Calu3 (cell line): ENCODE measurements at regions not wholly inside any gene's neighbourhood (a gene's known extent, or its start where the extent isn't known, plus 50 kb on each side); places are given as distances from the start of the nearest gene placed in this dataset.

Experiments used
- BruUV-seq: library from RNA; stranded (reverse); fragments of 400-500 nt; replicated peaks from 2 replicates; lab custom pipeline; 2021; lab: Mats Ljungman, UMichigan
- CTCF ChIA-PET: fragments of 300-600 bp; sonication (Branson Sonifier 250); formaldehyde crosslinking; loops from one replicate; lab custom pipeline; 2022; ENCODE audit warnings: antibody characterized with exemption; lab: Charles Lee
- DNase-seq: peaks from one replicate; pipeline ENCODE4 v3.0.0; 2022
- H3K27ac Mint-ChIP-seq: one replicate; pipeline ENCODE4 v1.8.0; 2022; ENCODE audit warnings: mixed read lengths; ENCODE audit not compliant: unreplicated experiment
- H3K27me3 Mint-ChIP-seq: one replicate; pipeline ENCODE4 v1.8.0; 2022; ENCODE audit warnings: mixed read lengths; ENCODE audit not compliant: unreplicated experiment
- H3K36me3 Mint-ChIP-seq: one replicate; pipeline ENCODE4 v1.8.0; 2022; ENCODE audit warnings: mild to moderate bottlenecking, moderate library complexity, mixed read lengths; ENCODE audit not compliant: insufficient read depth, unreplicated experiment
- H3K4me1 Mint-ChIP-seq: one replicate; pipeline ENCODE4 v1.8.0; 2022; ENCODE audit warnings: mild to moderate bottlenecking, low read depth, mixed read lengths; ENCODE audit not compliant: unreplicated experiment
- H3K4me3 Mint-ChIP-seq: one replicate; pipeline ENCODE4 v1.8.0; 2022; ENCODE audit warnings: mild to moderate bottlenecking, low read depth, moderate library complexity, mixed read lengths; ENCODE audit not compliant: unreplicated experiment
- H3K9me3 Mint-ChIP-seq: one replicate; pipeline ENCODE4 v1.8.0; 2022; ENCODE audit warnings: low read depth, mixed read lengths; ENCODE audit not compliant: unreplicated experiment
- CTCF ChIP-seq: fragments of 200-600 bp; IDR thresholded peaks from one replicate; pipeline ENCODE4 v1.8.0; 2022; ENCODE audit warnings: antibody characterized with exemption; ENCODE audit not compliant: unreplicated experiment
- intact Hi-C: fragments of 100-400 bp; cut with micrococcal nuclease; formaldehyde crosslinking; loops from one replicate; pipeline ENCODE4 v1.10.0; 2022; ENCODE audit not compliant: unreplicated experiment

- Mint-ChIP-seq H3K9me3 (no peaks in the 10 kb centered on the region), H3K4me3 (no peak overlapping the region), H3K27me3 (no peaks in the 10 kb centered on the region), H3K27ac (no peak overlapping the region), H3K4me1 (no peaks in the 10 kb centered on the region), H3K36me3 (no peaks in the 10 kb centered on the region)
- intact Hi-C loops = no loop called here
- no peak for DNase-seq
- CTCF ChIA-PET = no interaction called here
- BruUV-seq = no TSS peak
- no peak for TF ChIP-seq CTCF
These were observed 500.7 kb upstream of the GBE1 start for GRCh38 chr3:82262193-82262592.

GRCh38 chr3:82261637-82262036, 500.2 kb upstream of the GBE1 start:
- Mint-ChIP-seq H3K9me3 (no peaks in the 10 kb centered on the region), H3K27ac (no peak overlapping the region), H3K27me3 (no peaks in the 10 kb centered on the region), H3K4me3 (no peak overlapping the region), H3K36me3 (no peaks in the 10 kb centered on the region), H3K4me1 (no peaks in the 10 kb centered on the region)
- CTCF ChIA-PET = no interaction called here
- DNase-seq = no peak
- intact Hi-C loops = no loop called here
- no TSS peak for BruUV-seq
- TF ChIP-seq CTCF = no peak

- Mint-ChIP-seq H3K27me3 (no peaks in the 10 kb centered on the region), H3K9me3 (no peaks in the 10 kb centered on the region), H3K4me3 (no peak overlapping the region), H3K27ac (no peak overlapping the region), H3K4me1 (no peaks in the 10 kb centered on the region), H3K36me3 (no peaks in the 10 kb centered on the region)
- intact Hi-C loops = no loop called here
- TF ChIP-seq CTCF = no peak
- no TSS peak for BruUV-seq
- no peak for DNase-seq
- CTCF ChIA-PET = no interaction called here
These were observed 499.6 kb upstream of the GBE1 start for GRCh38 chr3:82261013-82261412.

- Mint-ChIP-seq H3K4me1 (no peaks in the 10 kb centered on the region), H3K27me3 (no peaks in the 10 kb centered on the region), H3K9me3 (no peaks in the 10 kb centered on the region), H3K4me3 (no peak overlapping the region), H3K36me3 (no peaks in the 10 kb centered on the region), H3K27ac (no peak overlapping the region)
- CTCF ChIA-PET = no interaction called here
- no peak for DNase-seq
- intact Hi-C loops = no loop called here
- no peak for TF ChIP-seq CTCF
- BruUV-seq = no TSS peak
These were observed 498.5 kb upstream of the GBE1 start for GRCh38 chr3:82259994-82260393.
